ENCODE measurements at regions not wholly inside any gene's neighbourhood (a gene's known extent, or its start where the extent isn't known, plus 50 kb on each side); places are given as distances from the start of the nearest gene placed in this dataset.

DNA sequence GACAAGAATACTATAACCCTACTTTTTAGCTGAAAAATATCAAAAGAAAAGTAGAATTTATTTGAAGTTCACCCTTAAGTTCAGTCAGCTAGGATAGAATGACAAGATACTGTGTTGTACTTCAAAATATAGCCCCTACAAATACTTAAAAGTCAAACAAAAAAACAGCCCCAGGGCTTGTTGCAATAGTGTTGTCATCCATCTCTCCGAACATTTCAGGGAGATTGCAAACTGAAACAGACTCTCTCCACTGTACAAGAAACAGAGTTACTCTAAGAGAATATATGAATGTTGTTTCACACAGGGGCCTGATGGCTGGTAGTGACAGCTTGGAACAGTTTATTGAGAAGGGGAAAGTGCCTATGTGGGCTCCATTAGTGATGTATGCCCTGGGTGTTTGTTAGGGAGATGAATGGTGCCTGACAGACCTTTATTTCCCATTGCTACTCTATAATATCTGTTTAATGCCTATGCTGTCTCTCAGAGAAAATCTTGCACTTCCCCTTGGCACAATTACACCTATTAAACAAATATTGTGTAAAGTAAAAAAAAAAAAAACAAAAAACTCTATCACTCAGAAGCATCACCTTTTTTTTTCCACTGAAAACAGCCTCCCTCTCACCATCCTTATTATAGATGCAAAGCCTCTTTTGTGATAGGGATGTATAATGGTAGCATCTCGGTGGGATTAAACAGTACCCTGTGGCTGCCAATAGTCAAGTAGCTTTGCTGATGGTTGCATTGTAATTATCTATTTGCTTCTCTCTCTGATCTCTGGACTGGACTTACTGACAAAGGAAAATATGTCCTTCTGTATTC, 506.3 kb upstream of the LUZP2 start:
- Mint-ChIP-seq H3K36me3 (ENCODE audit: insufficient read depth) (no peaks in the 10 kb centered on the region), H3K9me3 (ENCODE audit: low read depth) (no peaks in the 10 kb centered on the region), H3K27me3 (no peaks in the 10 kb centered on the region), H3K4me1 (ENCODE audit: low read depth) (no peaks in the 10 kb centered on the region), H3K4me3 (ENCODE audit: low read depth) (no peak overlapping the region), H3K27ac (no peak overlapping the region)
- TF ChIP-seq, protein P1, sequence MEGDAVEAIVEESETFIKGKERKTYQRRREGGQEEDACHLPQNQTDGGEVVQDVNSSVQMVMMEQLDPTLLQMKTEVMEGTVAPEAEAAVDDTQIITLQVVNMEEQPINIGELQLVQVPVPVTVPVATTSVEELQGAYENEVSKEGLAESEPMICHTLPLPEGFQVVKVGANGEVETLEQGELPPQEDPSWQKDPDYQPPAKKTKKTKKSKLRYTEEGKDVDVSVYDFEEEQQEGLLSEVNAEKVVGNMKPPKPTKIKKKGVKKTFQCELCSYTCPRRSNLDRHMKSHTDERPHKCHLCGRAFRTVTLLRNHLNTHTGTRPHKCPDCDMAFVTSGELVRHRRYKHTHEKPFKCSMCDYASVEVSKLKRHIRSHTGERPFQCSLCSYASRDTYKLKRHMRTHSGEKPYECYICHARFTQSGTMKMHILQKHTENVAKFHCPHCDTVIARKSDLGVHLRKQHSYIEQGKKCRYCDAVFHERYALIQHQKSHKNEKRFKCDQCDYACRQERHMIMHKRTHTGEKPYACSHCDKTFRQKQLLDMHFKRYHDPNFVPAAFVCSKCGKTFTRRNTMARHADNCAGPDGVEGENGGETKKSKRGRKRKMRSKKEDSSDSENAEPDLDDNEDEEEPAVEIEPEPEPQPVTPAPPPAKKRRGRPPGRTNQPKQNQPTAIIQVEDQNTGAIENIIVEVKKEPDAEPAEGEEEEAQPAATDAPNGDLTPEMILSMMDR (IDR thresholded peaks at IDR 0.05; ENCODE audit: unreplicated experiment): no peak
- DNase-seq (ENCODE audit: low spot score, unreplicated experiment): no peak

DNA sequence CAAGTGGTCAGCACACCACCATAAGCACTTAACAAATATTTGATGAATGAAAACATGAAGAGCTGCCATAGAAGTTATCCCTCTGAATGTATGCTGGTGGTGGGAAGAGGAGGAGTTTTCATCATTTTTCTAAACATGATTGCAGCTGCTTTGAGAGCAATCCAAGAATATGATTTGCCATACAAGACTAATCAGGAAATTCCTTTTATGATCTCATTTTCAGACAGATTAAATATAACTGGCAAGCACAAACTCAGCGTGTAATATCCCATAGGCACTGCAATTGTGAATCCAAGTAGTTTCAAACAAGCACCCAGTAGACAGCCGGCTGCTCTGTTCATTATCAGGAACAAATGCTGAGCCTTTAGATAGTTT, 505.7 kb upstream of the LUZP2 start:
- H3K9me3 Mint-ChIP-seq (ENCODE audit: low read depth): peaks cover 3% of the 10 kb centered on the region
- no peak overlapping the region for H3K4me3 Mint-ChIP-seq (ENCODE audit: low read depth)
- TF ChIP-seq, protein P1 (IDR thresholded peaks at IDR 0.05; ENCODE audit: unreplicated experiment): no peak
- DNase-seq (ENCODE audit: low spot score, unreplicated experiment): no peak
- H3K36me3 Mint-ChIP-seq (ENCODE audit: insufficient read depth): no peaks in the 10 kb centered on the region
- H3K27me3 Mint-ChIP-seq: no peaks in the 10 kb centered on the region
- H3K27ac Mint-ChIP-seq: no peak overlapping the region
- H3K4me1 Mint-ChIP-seq (ENCODE audit: low read depth): no peaks in the 10 kb centered on the region

- no peaks in the 10 kb centered on the region for H3K27me3 Mint-ChIP-seq
- no peaks in the 10 kb centered on the region for H3K4me1 Mint-ChIP-seq (ENCODE audit: low read depth)
- no peak overlapping the region for H3K27ac Mint-ChIP-seq
- no peak for DNase-seq (ENCODE audit: low spot score, unreplicated experiment)
- peaks cover 1% of the 10 kb centered on the region for H3K36me3 Mint-ChIP-seq (ENCODE audit: insufficient read depth)
- TF ChIP-seq, protein P1 (IDR thresholded peaks at IDR 0.05; ENCODE audit: unreplicated experiment): no peak
- H3K4me3 Mint-ChIP-seq (ENCODE audit: low read depth): no peak overlapping the region
- peaks cover 18% of the 10 kb centered on the region for H3K9me3 Mint-ChIP-seq (ENCODE audit: low read depth)
Observed at GRCh38 chr11:23995891-23996290, 501.0 kb upstream of the LUZP2 start.

DNA sequence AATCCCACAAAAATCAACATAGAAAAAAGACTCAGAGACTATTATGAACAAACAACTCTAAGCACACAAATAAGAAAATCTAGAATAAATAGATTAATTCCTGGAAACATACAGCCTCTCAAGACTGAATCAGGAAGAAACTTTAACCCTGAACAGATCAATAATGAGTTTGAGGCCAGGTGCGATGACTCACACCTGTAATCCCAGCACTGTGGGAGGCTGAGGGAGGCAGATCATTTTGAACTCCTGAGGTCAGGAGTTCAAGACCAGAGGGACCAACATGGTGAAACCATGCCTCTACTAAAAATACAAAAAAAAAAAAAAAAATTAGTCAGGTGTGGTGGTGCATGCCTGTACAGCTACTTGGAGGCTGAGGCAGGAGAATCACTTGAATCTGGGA, 499.5 kb upstream of the LUZP2 start:
- Mint-ChIP-seq H3K36me3 (ENCODE audit: insufficient read depth) (peaks cover 1% of the 10 kb centered on the region), H3K27me3 (no peaks in the 10 kb centered on the region), H3K27ac (no peak overlapping the region), H3K4me3 (ENCODE audit: low read depth) (no peak overlapping the region), H3K4me1 (ENCODE audit: low read depth) (no peaks in the 10 kb centered on the region), H3K9me3 (ENCODE audit: low read depth) (peaks cover 18% of the 10 kb centered on the region)
- TF ChIP-seq, protein P1 (IDR thresholded peaks at IDR 0.05; ENCODE audit: unreplicated experiment): no peak
- DNase-seq (ENCODE audit: low spot score, unreplicated experiment): no peak

DNA sequence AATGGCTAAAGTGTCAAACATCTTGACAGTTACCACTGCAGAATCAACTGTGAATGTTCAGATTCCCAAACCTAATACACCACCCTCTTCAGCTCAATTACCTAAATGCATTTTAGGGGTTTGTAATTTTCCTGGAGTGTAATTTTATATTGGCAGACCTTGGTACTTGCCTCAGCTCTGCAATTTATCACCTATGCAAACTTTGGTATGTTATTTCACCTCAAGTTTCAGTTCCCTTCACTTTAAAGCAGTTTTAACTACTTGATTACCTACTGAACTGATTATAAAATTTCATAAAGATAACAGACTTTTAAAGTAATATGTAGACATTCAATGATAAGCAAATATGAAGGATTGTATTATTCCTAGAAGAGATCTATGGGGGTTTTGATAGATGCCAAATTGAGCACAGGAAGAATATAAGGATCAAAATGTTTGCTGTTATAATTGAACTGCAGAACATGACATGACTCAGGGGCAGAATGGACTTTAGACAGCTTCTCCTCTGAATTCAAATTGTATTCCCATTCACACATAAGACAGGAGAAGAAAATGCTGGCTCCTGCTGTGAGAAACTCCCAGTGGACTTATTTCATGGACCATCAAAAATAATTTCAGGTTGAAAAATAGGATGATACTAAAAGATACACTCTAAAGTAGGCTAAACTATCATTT, 491.5 kb upstream of the LUZP2 start:
- no peaks in the 10 kb centered on the region for H3K36me3 Mint-ChIP-seq (ENCODE audit: insufficient read depth)
- no peaks in the 10 kb centered on the region for H3K9me3 Mint-ChIP-seq (ENCODE audit: low read depth)
- DNase-seq (ENCODE audit: low spot score, unreplicated experiment): no peak
- H3K4me1 Mint-ChIP-seq (ENCODE audit: low read depth): no peaks in the 10 kb centered on the region
- H3K27ac Mint-ChIP-seq: no peak overlapping the region
- H3K4me3 Mint-ChIP-seq (ENCODE audit: low read depth): no peak overlapping the region
- H3K27me3 Mint-ChIP-seq: no peaks in the 10 kb centered on the region
- TF ChIP-seq, protein P1 (IDR thresholded peaks at IDR 0.05; ENCODE audit: unreplicated experiment): no peak

Measured in progenitor cell of endocrine pancreas (in vitro differentiated cells).